HCT116 (cell line): ENCODE measurements at regions not wholly inside any gene's neighbourhood (a gene's known extent, or its start where the extent isn't known, plus 50 kb on each side); places are given as distances from the start of the nearest gene placed in this dataset.

Experiments
- ATAC-seq: fragments of 200-7000 bp; cut with Tn5 transposase; 2 replicates; pipeline ENCODE4 v1.9.1; 2020; ENCODE audit warnings: mild to moderate bottlenecking, moderate library complexity
- BruUV-seq: library from RNA; stranded (reverse); fragments of 400-500 nt; replicated peaks from 2 replicates; lab custom pipeline; 2021; lab: Mats Ljungman, UMichigan
- CTCF ChIA-PET: fragments of 300-600 bp; sonication (Branson Sonifier 250); formaldehyde crosslinking; loops from one replicate; lab custom pipeline; 2021; ENCODE audit warnings: antibody characterized with exemption; lab: Charles Lee
- POLR2A ChIA-PET: fragments of 300-600, 350-600 bp; sonication (Branson Sonifier 250); formaldehyde crosslinking; loops from one replicate; lab custom pipeline; 2021; ENCODE audit warnings: antibody characterized with exemption; lab: Charles Lee
- RAD21 ChIA-PET, 2 experiments: fragments of 300-600 bp; sonication (Branson Sonifier 250); formaldehyde crosslinking; loops; one replicate each; lab custom pipeline; 2023; ENCODE audit warnings: low total read pairs in 2 of 2; ENCODE audit not compliant: uncharacterized antibody in 2 of 2, unreplicated experiment in 2 of 2, low non-redundant PET in 1 of 2; lab: Charles Lee
- DNase-seq: peaks from one replicate; pipeline ENCODE4 v3.0.0-alpha.2; 2010; ENCODE audit warnings: low read depth, low spot score
- H2AFZ ChIP-seq: fragments of 200-600 bp; shearing (Covaris generic), sonication (generic); 2 replicates; pipeline ENCODE4 v1.6.1; 2017; ENCODE audit warnings: low read depth, mixed run types, mixed read lengths, antibody characterized with exemption, low read length; ENCODE audit not compliant: poor library complexity, severe bottlenecking
- H3K27ac ChIP-seq: 2 replicates; pipeline ENCODE4 v1.5.1; 2012; ENCODE audit warnings: low read depth, low read length
- H3K27me3 ChIP-seq: fragments of 200-600 bp; sonication (generic); 2 replicates; pipeline ENCODE4 v1.6.1; 2016; ENCODE audit warnings: mixed run types, low read length, mixed read lengths; ENCODE audit not compliant: insufficient read depth
- H3K36me3 ChIP-seq, 2 experiments: fragments of 200-500 bp in 1 of 2; fragments of 200-600 bp in 1 of 2; sonication (Bioruptor generic) in 1 of 2; sonication (generic) in 1 of 2; 2 replicates each; pipeline versions ENCODE4 v1.5.1 to v1.6.1; 2014 to 2016; ENCODE audit warnings: low read length in 2 of 2, inconsistent platforms in 1 of 2, mixed read lengths in 1 of 2, mixed run types in 1 of 2; ENCODE audit not compliant: insufficient read depth in 2 of 2, control insufficient read depth in 1 of 2
- H3K4me1 ChIP-seq, 2 experiments: fragments of 200-600 bp in 1 of 2; sonication (generic) in 1 of 2; 2 replicates each; pipeline versions ENCODE4 v1.5.1 to v1.6.1; 2012 to 2017; ENCODE audit warnings: low read length in 2 of 2, inconsistent platforms in 1 of 2, mild to moderate bottlenecking in 1 of 2, mixed read lengths in 1 of 2, mixed run types in 1 of 2, moderate library complexity in 1 of 2; ENCODE audit not compliant: insufficient read depth in 2 of 2, control insufficient read depth in 1 of 2
- H3K4me2 ChIP-seq: fragments of 200-600 bp; sonication (generic); 2 replicates; pipeline ENCODE4 v1.6.1; 2017; ENCODE audit warnings: mixed run types, low read length, mixed read lengths
- H3K4me3 ChIP-seq, 2 experiments: fragments of 200-600 bp in 1 of 2; sonication (generic) in 1 of 2; replicated peaks in 1 of 2; 2 replicates each; pipeline ENCODE4 v1.5.1; 2011 to 2016; ENCODE audit warnings: low read length in 2 of 2, control low read depth in 1 of 2, low read depth in 1 of 2, mild to moderate bottlenecking in 1 of 2, mixed read lengths in 1 of 2, mixed run types in 1 of 2
- H3K79me2 ChIP-seq: fragments of 200-600 bp; sonication (generic); 2 replicates; pipeline ENCODE4 v1.6.1; 2017; ENCODE audit warnings: mild to moderate bottlenecking, mixed run types, low read length, moderate library complexity, mixed read lengths; ENCODE audit not compliant: insufficient read depth
- H3K9ac ChIP-seq: fragments of 200-600 bp; sonication (generic); 2 replicates; pipeline ENCODE4 v1.6.1; 2016; ENCODE audit warnings: low read length, mixed read lengths
- H3K9me2 ChIP-seq: fragments of 200-600 bp; sonication (generic), shearing (Covaris generic); 2 replicates; pipeline ENCODE4 v1.6.1; 2017; ENCODE audit warnings: mixed run types, mild to moderate bottlenecking, moderate library complexity; ENCODE audit not compliant: insufficient read depth
- H3K9me3 ChIP-seq, 2 experiments: fragments of 200-500 bp in 1 of 2; fragments of 200-600 bp in 1 of 2; sonication (Bioruptor generic) in 1 of 2; sonication (generic) in 1 of 2; 2 replicates each; pipeline ENCODE4 v1.6.1; 2014 to 2017; ENCODE audit warnings: low read length in 2 of 2, mixed read lengths in 2 of 2, inconsistent platforms in 1 of 2, low read depth in 1 of 2, mild to moderate bottlenecking in 1 of 2, mixed run types in 1 of 2, moderate library complexity in 1 of 2; ENCODE audit not compliant: control insufficient read depth in 1 of 2, insufficient read depth in 1 of 2
- H4K20me1 ChIP-seq: fragments of 200-600 bp; sonication (generic), shearing (Covaris generic); 2 replicates; pipeline ENCODE4 v1.6.1; 2017; ENCODE audit warnings: mixed run types, mild to moderate bottlenecking, moderate library complexity; ENCODE audit not compliant: insufficient read depth
- CBX3 ChIP-seq: IDR thresholded peaks from 2 replicates; pipeline ENCODE4 v1.6.1; 2012; ENCODE audit warnings: low read depth
- ELF1 ChIP-seq: IDR thresholded peaks from 2 replicates; pipeline ENCODE4 v1.6.1; 2012; ENCODE audit warnings: low read depth, borderline replicate concordance
- EZH2phosphoT487 ChIP-seq: fragments of 200-600 bp; IDR thresholded peaks from 2 replicates; pipeline ENCODE4 v1.6.1; 2018; ENCODE audit warnings: antibody characterized with exemption, borderline replicate concordance
- FOSL1 ChIP-seq: IDR thresholded peaks from 2 replicates; pipeline ENCODE4 v1.6.1; 2012; ENCODE audit warnings: low read depth
- POLR2A ChIP-seq: IDR thresholded peaks from 2 replicates; pipeline ENCODE4 v1.7.0; 2011; ENCODE audit warnings: borderline replicate concordance; ENCODE audit not compliant: insufficient read depth, insufficient read length; ENCODE audit errors: extremely low read depth
- POLR2AphosphoS5 ChIP-seq: IDR thresholded peaks from 2 replicates; pipeline ENCODE4 v1.6.1; 2011; ENCODE audit warnings: mild to moderate bottlenecking, low read depth, low read length, moderate library complexity
- SIN3A ChIP-seq: IDR thresholded peaks from 2 replicates; pipeline ENCODE4 v1.6.1; 2012; ENCODE audit warnings: low read depth
- SP1 ChIP-seq: IDR thresholded peaks from 2 replicates; pipeline ENCODE4 v1.6.1; 2012; ENCODE audit warnings: low read depth
- TCF7L2 ChIP-seq: IDR thresholded peaks from 2 replicates; pipeline ENCODE4 v1.7.0; 2011; ENCODE audit warnings: borderline replicate concordance, inconsistent platforms; ENCODE audit not compliant: insufficient read depth, insufficient read length; ENCODE audit errors: extremely low read depth
- YY1 ChIP-seq: IDR thresholded peaks from 2 replicates; pipeline ENCODE4 v1.6.1; 2011; ENCODE audit warnings: low read length, low read depth, moderate library complexity, mild to moderate bottlenecking; ENCODE audit not compliant: insufficient replicate concordance; ENCODE audit errors: extremely low read depth
- ZFX ChIP-seq: fragments of 450-650 bp; IDR thresholded peaks from 2 replicates; pipeline ENCODE4 v1.6.1; 2017
- ZNF274 ChIP-seq: fragments of 200-500 bp; sonication (Bioruptor generic); IDR thresholded peaks from 2 replicates; pipeline ENCODE4 v1.6.1; 2014; ENCODE audit warnings: mild to moderate bottlenecking, low read depth, low read length, inconsistent platforms
- intact Hi-C: fragments of 100-400 bp; cut with micrococcal nuclease; formaldehyde crosslinking; loops from 2 replicates; pipeline ENCODE4 v1.10.0; 2022
- TF ChIP-seq, protein P1 (sequence below): IDR thresholded peaks from 2 replicates; pipeline ENCODE4 v1.6.1; 2012
- TF ChIP-seq, protein P2 (sequence below): IDR thresholded peaks from 2 replicates; pipeline ENCODE4 v1.6.1; 2011; ENCODE audit warnings: mild to moderate bottlenecking, low read length, moderate library complexity; ENCODE audit not compliant: insufficient replicate concordance; ENCODE audit errors: extremely low read depth

DNA sequence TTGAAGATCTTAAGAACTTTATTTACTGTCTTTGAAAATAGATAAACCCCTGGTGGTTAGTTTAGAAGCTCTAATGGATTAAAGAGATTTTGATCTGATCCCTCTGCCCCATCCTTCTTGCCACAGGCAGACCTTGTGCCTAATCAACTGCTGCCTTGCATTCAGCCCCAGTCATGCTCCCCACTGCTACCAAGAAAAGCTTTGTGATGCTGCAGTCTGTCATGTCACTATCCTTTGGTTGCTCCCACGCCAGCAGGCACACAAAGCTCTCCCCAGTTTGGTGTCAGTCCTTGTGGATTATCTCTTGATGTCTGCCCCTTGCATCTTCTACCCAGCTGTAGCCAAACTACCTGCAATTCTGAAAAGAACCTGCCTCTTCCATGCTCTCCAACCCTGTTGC is 112.2 kb downstream of the MTNR1B start:
- CTCF ChIA-PET = interaction anchor here (1.5 kb wide), 1 partner anchor 10 kb away, joined by 3 read pairs; no protein-coding TSS in a partner anchor
- Histone ChIP-seq H3K9me2 (no peaks in the 10 kb centered on the region), H3K9me3 (no peaks in the 10 kb centered on the region), H3K4me3 (no peak overlapping the region), H3K4me1 (no peaks in the 10 kb centered on the region), H3K27ac (no peak overlapping the region), H2AFZ (no peak overlapping the region), H3K9ac (no peak overlapping the region), H3K79me2 (no peaks in the 10 kb centered on the region), H3K36me3 (no peaks in the 10 kb centered on the region), H4K20me1 (no peaks in the 10 kb centered on the region), H3K27me3 (no peaks in the 10 kb centered on the region), H3K4me2 (no peak overlapping the region)
- RAD21 ChIA-PET = no interaction called here
- ATAC-seq (no peak), DNase-seq (no peak)
- TF ChIP-seq POLR2AphosphoS5 (no peak), ZNF274 (no peak)
- TF ChIP-seq, protein P1, sequence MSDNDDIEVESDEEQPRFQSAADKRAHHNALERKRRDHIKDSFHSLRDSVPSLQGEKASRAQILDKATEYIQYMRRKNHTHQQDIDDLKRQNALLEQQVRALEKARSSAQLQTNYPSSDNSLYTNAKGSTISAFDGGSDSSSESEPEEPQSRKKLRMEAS = no peak
- POLR2A ChIA-PET = no interaction called here
- intact Hi-C loops = no loop called here
- BruUV-seq = no TSS peak

DNA sequence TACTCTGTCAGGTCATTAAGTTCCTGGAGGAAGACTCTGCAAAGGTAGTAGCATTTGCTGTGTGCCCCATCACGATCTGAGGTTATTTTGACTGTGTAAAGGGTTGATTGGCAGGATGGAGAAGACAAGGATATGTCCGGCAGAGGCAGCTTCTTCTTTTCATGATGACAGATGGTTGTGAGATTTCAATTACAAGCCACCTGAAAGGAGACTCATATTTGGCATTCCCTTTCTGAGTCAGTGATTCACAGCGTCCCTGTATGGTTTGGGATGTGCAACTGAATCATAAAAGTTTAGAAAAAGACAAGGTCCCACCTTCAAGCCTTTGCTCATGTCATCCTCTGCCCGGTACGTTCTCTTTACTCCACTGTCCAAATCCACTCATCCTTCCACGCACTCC is 113.4 kb downstream of the MTNR1B start:
- Histone ChIP-seq H3K27me3 (no peaks in the 10 kb centered on the region), H3K79me2 (no peaks in the 10 kb centered on the region), H3K4me2 (no peak overlapping the region), H3K4me1 (no peaks in the 10 kb centered on the region), H4K20me1 (no peaks in the 10 kb centered on the region), H3K9ac (no peak overlapping the region), H3K4me3 (no peak overlapping the region), H3K9me2 (no peaks in the 10 kb centered on the region), H2AFZ (no peak overlapping the region), H3K27ac (no peak overlapping the region), H3K36me3 (no peaks in the 10 kb centered on the region), H3K9me3 (no peaks in the 10 kb centered on the region)
- POLR2A ChIA-PET = no interaction called here
- ATAC-seq = no peak
- no TSS peak for BruUV-seq
- no peak for TF ChIP-seq POLR2A
- TF ChIP-seq, protein P2, sequence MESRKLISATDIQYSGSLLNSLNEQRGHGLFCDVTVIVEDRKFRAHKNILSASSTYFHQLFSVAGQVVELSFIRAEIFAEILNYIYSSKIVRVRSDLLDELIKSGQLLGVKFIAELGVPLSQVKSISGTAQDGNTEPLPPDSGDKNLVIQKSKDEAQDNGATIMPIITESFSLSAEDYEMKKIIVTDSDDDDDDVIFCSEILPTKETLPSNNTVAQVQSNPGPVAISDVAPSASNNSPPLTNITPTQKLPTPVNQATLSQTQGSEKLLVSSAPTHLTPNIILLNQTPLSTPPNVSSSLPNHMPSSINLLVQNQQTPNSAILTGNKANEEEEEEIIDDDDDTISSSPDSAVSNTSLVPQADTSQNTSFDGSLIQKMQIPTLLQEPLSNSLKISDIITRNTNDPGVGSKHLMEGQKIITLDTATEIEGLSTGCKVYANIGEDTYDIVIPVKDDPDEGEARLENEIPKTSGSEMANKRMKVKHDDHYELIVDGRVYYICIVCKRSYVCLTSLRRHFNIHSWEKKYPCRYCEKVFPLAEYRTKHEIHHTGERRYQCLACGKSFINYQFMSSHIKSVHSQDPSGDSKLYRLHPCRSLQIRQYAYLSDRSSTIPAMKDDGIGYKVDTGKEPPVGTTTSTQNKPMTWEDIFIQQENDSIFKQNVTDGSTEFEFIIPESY = no peak
- no peak for TF ChIP-seq ZFX
- no peak for TF ChIP-seq SP1
- TF ChIP-seq, protein P1 = no peak
- no peak for TF ChIP-seq ZNF274
- no peak for TF ChIP-seq YY1
- TF ChIP-seq CBX3 = no peak
- no peak for TF ChIP-seq POLR2AphosphoS5
- TF ChIP-seq ELF1 = no peak
- no peak for TF ChIP-seq EZH2phosphoT487
- TF ChIP-seq FOSL1 = no peak
- TF ChIP-seq TCF7L2 = no peak
- no peak for TF ChIP-seq SIN3A
- RAD21 ChIA-PET = no interaction called here
- CTCF ChIA-PET = interaction anchor here (1.5 kb wide), 1 partner anchor 8 kb away, joined by 3 read pairs; no protein-coding TSS in a partner anchor
- no peak for DNase-seq
- intact Hi-C loops = no loop called here
